HUES48 (cell line): ENCODE measurements at regions not wholly inside any gene's neighbourhood (a gene's known extent, or its start where the extent isn't known, plus 50 kb on each side); places are given as distances from the start of the nearest gene placed in this dataset.

Source experiments
- H3K27ac ChIP-seq: one replicate; pipeline ENCODE4 v1.7.0; 2013; ENCODE audit warnings: low read depth, low read length, inconsistent platforms
- H3K27me3 ChIP-seq: 2 replicates; pipeline ENCODE4 v1.6.1; 2013; ENCODE audit warnings: mild to moderate bottlenecking, low read length; ENCODE audit not compliant: control insufficient read depth, insufficient read depth
- H3K36me3 ChIP-seq: 2 replicates; pipeline ENCODE4 v1.6.1; 2013; ENCODE audit warnings: low read length; ENCODE audit not compliant: control insufficient read depth, insufficient read depth
- H3K4me1 ChIP-seq: 2 replicates; pipeline ENCODE4 v1.6.1; 2013; ENCODE audit warnings: mild to moderate bottlenecking, low read length; ENCODE audit not compliant: control insufficient read depth, insufficient read depth
- H3K4me3 ChIP-seq: 2 replicates; pipeline ENCODE4 v1.5.1; 2013; ENCODE audit warnings: mild to moderate bottlenecking, low read depth, low read length
- H3K9ac ChIP-seq: 2 replicates; pipeline ENCODE4 v1.6.1; 2013; ENCODE audit warnings: mild to moderate bottlenecking, low read depth, low read length, moderate library complexity
- H3K9me3 ChIP-seq: 2 replicates; pipeline ENCODE4 v1.6.1; 2013; ENCODE audit warnings: low read length; ENCODE audit not compliant: control insufficient read depth, insufficient read depth

- no peak overlapping the region for H3K9ac ChIP-seq
- H3K27me3 ChIP-seq = no peaks in the 10 kb centered on the region
- no peak overlapping the region for H3K27ac ChIP-seq
- no peaks in the 10 kb centered on the region for H3K9me3 ChIP-seq
- no peaks in the 10 kb centered on the region for H3K4me1 ChIP-seq
- no peak overlapping the region for H3K4me3 ChIP-seq
- no peaks in the 10 kb centered on the region for H3K36me3 ChIP-seq
Observed at GRCh38 chr6:12509060-12509459, 207.5 kb upstream of the PHACTR1 start.

- Histone ChIP-seq H3K27ac (no peak overlapping the region), H3K4me3 (no peak overlapping the region), H3K27me3 (no peaks in the 10 kb centered on the region), H3K36me3 (no peaks in the 10 kb centered on the region), H3K4me1 (no peaks in the 10 kb centered on the region), H3K9me3 (no peaks in the 10 kb centered on the region), H3K9ac (no peak overlapping the region)
Observed at GRCh38 chr6:12516070-12516469, 200.5 kb upstream of the PHACTR1 start.

GRCh38 chr6:12522347-12522746 lies 194.2 kb upstream of the PHACTR1 start:
- Histone ChIP-seq H3K9me3 (no peaks in the 10 kb centered on the region), H3K27me3 (no peaks in the 10 kb centered on the region), H3K4me3 (no peak overlapping the region), H3K9ac (no peak overlapping the region), H3K36me3 (no peaks in the 10 kb centered on the region), H3K4me1 (no peaks in the 10 kb centered on the region), H3K27ac (no peak overlapping the region)

- Histone ChIP-seq H3K27ac (no peak overlapping the region), H3K27me3 (no peaks in the 10 kb centered on the region), H3K9me3 (no peaks in the 10 kb centered on the region), H3K9ac (no peak overlapping the region), H3K4me3 (no peak overlapping the region), H3K4me1 (no peaks in the 10 kb centered on the region), H3K36me3 (no peaks in the 10 kb centered on the region)
Observed at GRCh38 chr6:12523726-12524125, 192.8 kb upstream of the PHACTR1 start.

- Histone ChIP-seq H3K27me3 (no peaks in the 10 kb centered on the region), H3K27ac (no peak overlapping the region), H3K9ac (no peak overlapping the region), H3K4me3 (no peak overlapping the region), H3K36me3 (no peaks in the 10 kb centered on the region), H3K4me1 (no peaks in the 10 kb centered on the region), H3K9me3 (no peaks in the 10 kb centered on the region)
Observed at GRCh38 chr6:12525276-12525675, 191.3 kb upstream of the PHACTR1 start.

- H3K9me3 ChIP-seq = no peaks in the 10 kb centered on the region
- no peaks in the 10 kb centered on the region for H3K27me3 ChIP-seq
- H3K4me3 ChIP-seq = no peak overlapping the region
- H3K9ac ChIP-seq = no peak overlapping the region
- H3K27ac ChIP-seq = no peak overlapping the region
- no peaks in the 10 kb centered on the region for H3K4me1 ChIP-seq
- H3K36me3 ChIP-seq = no peaks in the 10 kb centered on the region
Observed at GRCh38 chr6:12527339-12527738, 189.2 kb upstream of the PHACTR1 start.

GRCh38 chr6:12528136-12528535 lies 188.4 kb upstream of the PHACTR1 start:
- H3K36me3 ChIP-seq = no peaks in the 10 kb centered on the region
- H3K9me3 ChIP-seq = no peaks in the 10 kb centered on the region
- H3K9ac ChIP-seq = no peak overlapping the region
- no peak overlapping the region for H3K27ac ChIP-seq
- no peak overlapping the region for H3K4me3 ChIP-seq
- H3K4me1 ChIP-seq = no peaks in the 10 kb centered on the region
- no peaks in the 10 kb centered on the region for H3K27me3 ChIP-seq

- Histone ChIP-seq H3K27me3 (no peaks in the 10 kb centered on the region), H3K4me3 (no peak overlapping the region), H3K9me3 (no peaks in the 10 kb centered on the region)
Observed at GRCh38 chr6:12528581-12529363, 187.8 kb upstream of the PHACTR1 start.

GRCh38 chr6:12529364-12530019 lies 187.1 kb upstream of the PHACTR1 start:
- Histone ChIP-seq H3K4me1 (no peaks in the 10 kb centered on the region), H3K27me3 (no peaks in the 10 kb centered on the region), H3K36me3 (no peaks in the 10 kb centered on the region), H3K9ac (no peak overlapping the region), H3K4me3 (no peak overlapping the region), H3K9me3 (no peaks in the 10 kb centered on the region), H3K27ac (no peak overlapping the region)

More at GRCh38 chr6:12528581-12529363, 187.8 kb upstream of the PHACTR1 start:
- no peaks in the 10 kb centered on the region for H3K36me3 ChIP-seq
- H3K4me1 ChIP-seq = no peaks in the 10 kb centered on the region
- H3K9ac ChIP-seq = no peak overlapping the region
- H3K27ac ChIP-seq = no peak overlapping the region

- Histone ChIP-seq H3K9ac (no peak overlapping the region), H3K27ac (no peak overlapping the region), H3K36me3 (no peaks in the 10 kb centered on the region), H3K4me3 (no peak overlapping the region), H3K27me3 (no peaks in the 10 kb centered on the region), H3K4me1 (no peaks in the 10 kb centered on the region), H3K9me3 (no peaks in the 10 kb centered on the region)
Observed at GRCh38 chr6:12530345-12530744, 186.2 kb upstream of the PHACTR1 start.

GRCh38 chr6:12533586-12533985 lies 183.0 kb upstream of the PHACTR1 start:
- H3K27me3 ChIP-seq = no peaks in the 10 kb centered on the region
- H3K9ac ChIP-seq = no peak overlapping the region
- no peak overlapping the region for H3K4me3 ChIP-seq
- no peaks in the 10 kb centered on the region for H3K36me3 ChIP-seq
- no peaks in the 10 kb centered on the region for H3K4me1 ChIP-seq
- H3K9me3 ChIP-seq = no peaks in the 10 kb centered on the region
- no peak overlapping the region for H3K27ac ChIP-seq
